Stimulated activated CD8-positive, alpha-beta memory T cell treated with anti-CD3 and anti-CD28 coated beads, Interleukin-12 subunit alpha, Interleukin-12 subunit beta, amount 100 ng/mL, for 4 hours (primary cell): ENCODE measurements at regions not wholly inside any gene's neighbourhood (a gene's known extent, or its start where the extent isn't known, plus 50 kb on each side); places are given as distances from the start of the nearest gene placed in this dataset.

ENCODE experiments used
- DNase-seq: peaks from one replicate; pipeline ENCODE4 v3.0.0-alpha.2; 2020; ENCODE audit warnings: low read depth

- DNase-seq = no peak
Measured at GRCh38 chr3:194805546-194805945, 119.9 kb downstream of the FAM43A start.

GRCh38 chr3:194806991-194807630, 121.4 kb downstream of the FAM43A start:
- no peak for DNase-seq

- no peak for DNase-seq
Measured at GRCh38 chr3:194808640-194809097, 123.0 kb downstream of the FAM43A start.

- no peak for DNase-seq
Measured at GRCh38 chr3:194809382-194809781, 123.7 kb downstream of the FAM43A start.

GRCh38 chr3:194810076-194810475, 124.4 kb downstream of the FAM43A start:
- no peak for DNase-seq

- no peak for DNase-seq
Measured at GRCh38 chr3:194811118-194811517, 125.4 kb downstream of the FAM43A start.

- no peak for DNase-seq
Measured at GRCh38 chr3:194812176-194812575, 126.5 kb downstream of the FAM43A start.

GRCh38 chr3:194814878-194815357, 129.2 kb downstream of the FAM43A start:
- no peak for DNase-seq

GRCh38 chr3:194816748-194817591, 131.3 kb downstream of the FAM43A start:
- DNase-seq = no peak

- no peak for DNase-seq
Measured at GRCh38 chr3:194817592-194817930, 131.9 kb downstream of the FAM43A start.

- DNase-seq = no peak
Measured at GRCh38 chr3:194817936-194818335, 132.3 kb downstream of the FAM43A start.

GRCh38 chr3:194824100-194824499, 138.4 kb downstream of the FAM43A start:
- no peak for DNase-seq

- DNase-seq = no peak
Measured at GRCh38 chr3:194824701-194825111, 139.0 kb downstream of the FAM43A start.

GRCh38 chr3:194826594-194826993, 140.9 kb downstream of the FAM43A start:
- no peak for DNase-seq

- no peak for DNase-seq
Measured at GRCh38 chr3:194827486-194827885, 141.8 kb downstream of the FAM43A start.

- DNase-seq = no peak
Measured at GRCh38 chr3:194828116-194828515, 142.4 kb downstream of the FAM43A start.

- no peak for DNase-seq
Measured at GRCh38 chr3:194828926-194829325, 143.2 kb downstream of the FAM43A start.

- no peak for DNase-seq
Measured at GRCh38 chr3:194830401-194830800, 144.7 kb downstream of the FAM43A start.

- DNase-seq = no peak
Measured at GRCh38 chr3:194830978-194831377, 145.3 kb downstream of the FAM43A start.

GRCh38 chr3:194832346-194833104, 146.8 kb downstream of the FAM43A start:
- DNase-seq = no peak

- no peak for DNase-seq
Measured at GRCh38 chr3:194833114-194833910, 147.6 kb downstream of the FAM43A start.

- no peak for DNase-seq
Measured at GRCh38 chr3:194836661-194837060, 151.0 kb downstream of the FAM43A start.
